SU-DHL-6 (cell line): ENCODE measurements at regions not wholly inside any gene's neighbourhood (a gene's known extent, or its start where the extent isn't known, plus 50 kb on each side); places are given as distances from the start of the nearest gene placed in this dataset.

ENCODE experiments used
- H2AFZ ChIP-seq: fragments of 200-600 bp; sonication (generic); 2 replicates; pipeline ENCODE4 v1.6.1; 2014; ENCODE audit warnings: low read depth, mild to moderate bottlenecking, moderate library complexity, mixed read lengths, antibody characterized with exemption, low read length; ENCODE audit not compliant: severe bottlenecking
- H3F3A ChIP-seq: fragments of 200-600 bp; shearing (Covaris generic); 2 replicates; pipeline ENCODE4 v1.6.0; 2016; ENCODE audit warnings: antibody characterized with exemption, mild to moderate bottlenecking; ENCODE audit not compliant: insufficient read depth
- H3K27ac ChIP-seq: fragments of 200-600 bp; sonication (generic); 2 replicates; pipeline ENCODE4 v1.5.1; 2016; ENCODE audit warnings: low read depth, mild to moderate bottlenecking, low read length, moderate library complexity, mixed read lengths
- H3K27me3 ChIP-seq: fragments of 200-600 bp; sonication (generic), shearing (Covaris generic); 2 replicates; pipeline ENCODE4 v1.6.0; 2014; ENCODE audit warnings: mild to moderate bottlenecking, low read length
- H3K36me3 ChIP-seq: fragments of 200-600 bp; sonication (generic); 2 replicates; pipeline ENCODE4 v1.6.1; 2014; ENCODE audit warnings: mild to moderate bottlenecking, low read length, mixed read lengths
- H3K4me2 ChIP-seq: fragments of 300-600, 200-600 bp; shearing (Covaris generic), sonication (generic); 2 replicates; pipeline ENCODE4 v1.6.0; 2014; ENCODE audit warnings: low read length, low read depth, mild to moderate bottlenecking; ENCODE audit not compliant: poor library complexity, severe bottlenecking
- H3K4me3 ChIP-seq: fragments of 200-600 bp; sonication (generic); 2 replicates; pipeline ENCODE4 v1.5.1; 2014; ENCODE audit warnings: antibody characterized with exemption, low read length, mild to moderate bottlenecking, mixed read lengths; ENCODE audit not compliant: insufficient read depth, poor library complexity, severe bottlenecking
- H3K79me2 ChIP-seq: fragments of 200-600 bp; sonication (generic); 2 replicates; pipeline ENCODE4 v1.6.1; 2014; ENCODE audit warnings: mild to moderate bottlenecking, low read length, moderate library complexity; ENCODE audit not compliant: insufficient read depth
- H3K9ac ChIP-seq: fragments of 200-600 bp; sonication (generic); 2 replicates; pipeline ENCODE4 v1.7.0; 2014; ENCODE audit warnings: mild to moderate bottlenecking, low read length
- H3K9me2 ChIP-seq: fragments of 200-600 bp; sonication (generic); replicated peaks from 2 replicates; pipeline ENCODE4 v1.6.1; 2014; ENCODE audit warnings: low read length; ENCODE audit not compliant: insufficient read depth
- H3K9me3 ChIP-seq: fragments of 200-600 bp; sonication (generic); 2 replicates; pipeline ENCODE4 v1.6.1; 2014; ENCODE audit warnings: low read length, mixed read lengths; ENCODE audit not compliant: insufficient read depth
- H4K20me1 ChIP-seq: fragments of 200-600 bp; sonication (generic); 2 replicates; pipeline ENCODE4 v1.6.1; 2014; ENCODE audit warnings: low read depth, mild to moderate bottlenecking, antibody characterized with exemption, low read length, moderate library complexity, mixed read lengths
- EZH2phosphoT487 ChIP-seq: fragments of 200-600 bp; sonication (generic), shearing (Covaris generic); conservative IDR thresholded peaks from 2 replicates; pipeline ENCODE4 v1.6.1; 2018; ENCODE audit warnings: mild to moderate bottlenecking, antibody characterized with exemption, low read length, moderate library complexity, mixed read lengths
- TF ChIP-seq, protein P1 (sequence below): fragments of 200-600 bp; sonication (generic); IDR thresholded peaks from one replicate; pipeline ENCODE4 v1.5.1; 2017; ENCODE audit warnings: antibody characterized with exemption, mild to moderate bottlenecking, low read length, moderate library complexity; ENCODE audit not compliant: insufficient read depth, poor library complexity, severe bottlenecking

- Histone ChIP-seq H3K4me3 (no peak overlapping the region), H3K9me2 (no peaks in the 10 kb centered on the region; the same call in 1 of the 2 replicates), H4K20me1 (no peaks in the 10 kb centered on the region), H3K36me3 (no peaks in the 10 kb centered on the region), H3F3A (no peaks in the 10 kb centered on the region), H3K27ac (no peak overlapping the region), H3K79me2 (no peaks in the 10 kb centered on the region), H3K9me3 (no peaks in the 10 kb centered on the region), H2AFZ (no peak overlapping the region), H3K4me2 (no peak overlapping the region), H3K9ac (no peak overlapping the region), H3K27me3 (no peaks in the 10 kb centered on the region)
- TF ChIP-seq EZH2phosphoT487 = no peak
- TF ChIP-seq, protein P1, sequence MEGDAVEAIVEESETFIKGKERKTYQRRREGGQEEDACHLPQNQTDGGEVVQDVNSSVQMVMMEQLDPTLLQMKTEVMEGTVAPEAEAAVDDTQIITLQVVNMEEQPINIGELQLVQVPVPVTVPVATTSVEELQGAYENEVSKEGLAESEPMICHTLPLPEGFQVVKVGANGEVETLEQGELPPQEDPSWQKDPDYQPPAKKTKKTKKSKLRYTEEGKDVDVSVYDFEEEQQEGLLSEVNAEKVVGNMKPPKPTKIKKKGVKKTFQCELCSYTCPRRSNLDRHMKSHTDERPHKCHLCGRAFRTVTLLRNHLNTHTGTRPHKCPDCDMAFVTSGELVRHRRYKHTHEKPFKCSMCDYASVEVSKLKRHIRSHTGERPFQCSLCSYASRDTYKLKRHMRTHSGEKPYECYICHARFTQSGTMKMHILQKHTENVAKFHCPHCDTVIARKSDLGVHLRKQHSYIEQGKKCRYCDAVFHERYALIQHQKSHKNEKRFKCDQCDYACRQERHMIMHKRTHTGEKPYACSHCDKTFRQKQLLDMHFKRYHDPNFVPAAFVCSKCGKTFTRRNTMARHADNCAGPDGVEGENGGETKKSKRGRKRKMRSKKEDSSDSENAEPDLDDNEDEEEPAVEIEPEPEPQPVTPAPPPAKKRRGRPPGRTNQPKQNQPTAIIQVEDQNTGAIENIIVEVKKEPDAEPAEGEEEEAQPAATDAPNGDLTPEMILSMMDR = no peak
Measured at GRCh38 chr9:84557751-84558150, 111.8 kb upstream of the NTRK2 start.

DNA sequence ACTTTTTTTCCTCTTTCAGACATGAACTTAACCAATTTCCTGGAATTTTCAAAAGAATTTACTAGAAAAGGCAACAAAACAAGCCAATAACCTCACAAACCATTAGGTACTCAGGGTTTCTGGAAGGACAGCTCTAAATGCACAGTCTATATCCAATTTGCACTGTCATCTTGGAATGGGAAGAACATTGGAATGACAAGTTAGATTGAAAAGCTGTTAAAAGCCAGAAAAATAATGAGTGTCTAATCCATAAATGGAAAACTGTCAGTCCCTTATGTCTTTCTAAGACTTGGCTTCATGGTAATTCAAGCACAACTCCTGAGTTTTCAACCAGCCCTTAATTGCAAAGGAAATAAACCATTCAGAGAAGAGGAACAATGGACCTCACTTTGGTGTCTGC, 105.8 kb upstream of the NTRK2 start:
- H3K9me2 ChIP-seq = no peaks in the 10 kb centered on the region; the same call in 1 of the 2 replicates
- H3K27me3 ChIP-seq = no peaks in the 10 kb centered on the region
- no peak overlapping the region for H3K9ac ChIP-seq
- H3F3A ChIP-seq = no peaks in the 10 kb centered on the region
- H2AFZ ChIP-seq = no peak overlapping the region
- H3K4me3 ChIP-seq = no peak overlapping the region
- no peaks in the 10 kb centered on the region for H3K36me3 ChIP-seq
- no peaks in the 10 kb centered on the region for H3K9me3 ChIP-seq
- H3K4me2 ChIP-seq = no peak overlapping the region
- no peak for TF ChIP-seq EZH2phosphoT487
- TF ChIP-seq, protein P1 = no peak
- no peaks in the 10 kb centered on the region for H3K79me2 ChIP-seq
- no peak overlapping the region for H3K27ac ChIP-seq
- no peaks in the 10 kb centered on the region for H4K20me1 ChIP-seq

DNA sequence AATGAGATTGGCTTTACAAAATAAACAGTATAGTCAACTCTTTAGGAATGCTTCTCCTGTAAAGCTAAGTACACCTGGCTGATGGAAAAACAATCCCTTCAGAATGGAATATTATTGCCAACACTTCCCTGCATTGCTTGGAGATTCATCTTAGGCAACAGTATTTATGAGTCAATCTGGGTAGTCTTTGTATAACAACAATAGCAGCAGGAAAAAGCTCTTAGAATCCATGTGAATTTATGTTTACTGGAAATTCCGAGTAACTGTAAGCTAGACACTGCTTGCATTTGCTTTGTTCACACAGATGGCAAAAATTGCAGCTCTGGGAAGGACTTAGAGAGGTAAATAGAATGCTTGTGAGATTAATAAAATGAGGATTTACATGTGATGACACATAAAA, 101.7 kb upstream of the NTRK2 start:
- TF ChIP-seq EZH2phosphoT487 = no peak
- TF ChIP-seq, protein P1 = no peak
- Histone ChIP-seq H3K79me2 (no peaks in the 10 kb centered on the region), H3K4me3 (no peak overlapping the region), H2AFZ (no peak overlapping the region), H3K4me2 (no peak overlapping the region), H4K20me1 (no peaks in the 10 kb centered on the region), H3K9me3 (no peaks in the 10 kb centered on the region), H3K9me2 (no peaks in the 10 kb centered on the region), H3K27ac (no peak overlapping the region), H3F3A (no peaks in the 10 kb centered on the region), H3K9ac (no peak overlapping the region), H3K27me3 (no peaks in the 10 kb centered on the region), H3K36me3 (no peaks in the 10 kb centered on the region)
